WTC11 (cell line): ENCODE measurements at regions not wholly inside any gene's neighbourhood (a gene's known extent, or its start where the extent isn't known, plus 50 kb on each side); places are given as distances from the start of the nearest gene placed in this dataset.

ENCODE experiments used
- CTCF ChIP-seq: fragments of 200-600 bp; IDR thresholded peaks from 2 replicates; pipeline ENCODE4 v1.8.0; 2022; ENCODE audit warnings: antibody characterized with exemption
- GTF2I ChIP-seq: fragments of 250-450 bp; sonication (Bioruptor Pico); conservative IDR thresholded peaks from 2 replicates; pipeline ENCODE4 v1.4.0; 2021; ENCODE audit warnings: mild to moderate bottlenecking
- KAT7 ChIP-seq: sonication (generic); formaldehyde crosslinking; IDR thresholded peaks from 2 replicates; pipeline ENCODE4 v1.8.1; 2023; ENCODE audit warnings: missing genetic modification reagents, mild to moderate bottlenecking, borderline replicate concordance
- NFE2L1 ChIP-seq: sonication (generic); formaldehyde crosslinking; IDR thresholded peaks from 2 replicates; pipeline ENCODE4 v1.8.1; 2023; ENCODE audit warnings: missing genetic modification reagents
- ZBTB21 ChIP-seq: sonication (generic); formaldehyde crosslinking; IDR thresholded peaks from 2 replicates; pipeline ENCODE4 v1.8.1; 2023; ENCODE audit warnings: mild to moderate bottlenecking, missing genetic modification reagents, borderline replicate concordance
- TF ChIP-seq, protein P1 (sequence below): sonication (generic); formaldehyde crosslinking; IDR thresholded peaks from 2 replicates; pipeline ENCODE4 v1.8.1; 2023; ENCODE audit warnings: mild to moderate bottlenecking, missing genetic modification reagents, moderate library complexity
- TF ChIP-seq, protein P2 (sequence below): sonication (generic); formaldehyde crosslinking; IDR thresholded peaks from 2 replicates; pipeline ENCODE4 v1.8.1; 2023; ENCODE audit warnings: mild to moderate bottlenecking, missing genetic modification reagents

GRCh38 chr22:48226026-48227013, 1463.9 kb downstream of the TBC1D22A start:
- TF ChIP-seq CTCF (no peak), ZBTB21 (CRISPR knock-in tag) (no peak), KAT7 (CRISPR knock-in tag) (no peak), NFE2L1 (CRISPR knock-in tag) (no peak), GTF2I (CRISPR knock-in tag) (no peak)
- TF ChIP-seq, protein P1, sequence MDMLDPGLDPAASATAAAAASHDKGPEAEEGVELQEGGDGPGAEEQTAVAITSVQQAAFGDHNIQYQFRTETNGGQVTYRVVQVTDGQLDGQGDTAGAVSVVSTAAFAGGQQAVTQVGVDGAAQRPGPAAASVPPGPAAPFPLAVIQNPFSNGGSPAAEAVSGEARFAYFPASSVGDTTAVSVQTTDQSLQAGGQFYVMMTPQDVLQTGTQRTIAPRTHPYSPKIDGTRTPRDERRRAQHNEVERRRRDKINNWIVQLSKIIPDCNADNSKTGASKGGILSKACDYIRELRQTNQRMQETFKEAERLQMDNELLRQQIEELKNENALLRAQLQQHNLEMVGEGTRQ (CRISPR knock-in tag), result no peak
- TF ChIP-seq, protein P2, sequence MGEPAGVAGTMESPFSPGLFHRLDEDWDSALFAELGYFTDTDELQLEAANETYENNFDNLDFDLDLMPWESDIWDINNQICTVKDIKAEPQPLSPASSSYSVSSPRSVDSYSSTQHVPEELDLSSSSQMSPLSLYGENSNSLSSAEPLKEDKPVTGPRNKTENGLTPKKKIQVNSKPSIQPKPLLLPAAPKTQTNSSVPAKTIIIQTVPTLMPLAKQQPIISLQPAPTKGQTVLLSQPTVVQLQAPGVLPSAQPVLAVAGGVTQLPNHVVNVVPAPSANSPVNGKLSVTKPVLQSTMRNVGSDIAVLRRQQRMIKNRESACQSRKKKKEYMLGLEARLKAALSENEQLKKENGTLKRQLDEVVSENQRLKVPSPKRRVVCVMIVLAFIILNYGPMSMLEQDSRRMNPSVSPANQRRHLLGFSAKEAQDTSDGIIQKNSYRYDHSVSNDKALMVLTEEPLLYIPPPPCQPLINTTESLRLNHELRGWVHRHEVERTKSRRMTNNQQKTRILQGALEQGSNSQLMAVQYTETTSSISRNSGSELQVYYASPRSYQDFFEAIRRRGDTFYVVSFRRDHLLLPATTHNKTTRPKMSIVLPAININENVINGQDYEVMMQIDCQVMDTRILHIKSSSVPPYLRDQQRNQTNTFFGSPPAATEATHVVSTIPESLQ (CRISPR knock-in tag), result no peak
